ENCODE measurements at regions not wholly inside any gene's neighbourhood (a gene's known extent, or its start where the extent isn't known, plus 50 kb on each side); places are given as distances from the start of the nearest gene placed in this dataset.

GRCh38 chr7:32150039-32150438 is 79.8 kb upstream of the PDE1C start:
- Histone ChIP-seq H3K4me3 (ENCODE audit: control insufficient read depth in 2 of 3, extremely low read depth in 1 of 3, insufficient read depth in 2 of 3, low read depth in 1 of 3, low read length in 3 of 3) (no peak overlapping the region), H3K36me3 (ENCODE audit: control insufficient read depth in 2 of 2, extremely low read depth in 1 of 2, insufficient read depth in 2 of 2, low read length in 2 of 2) (no peaks in the 10 kb centered on the region), H3K9me1 (ENCODE audit: control insufficient read depth, extremely low read depth, insufficient read depth, low read length) (no peaks in the 10 kb centered on the region), H3K27me3 (ENCODE audit: control insufficient read depth, extremely low read depth, insufficient read depth, low read length) (no peaks in the 10 kb centered on the region), H4K20me1 (ENCODE audit: control insufficient read depth, extremely low read depth, insufficient read depth, low read length) (no peaks in the 10 kb centered on the region), H3K4me1 (ENCODE audit: control insufficient read depth, extremely low read depth, insufficient read depth, low read length) (no peaks in the 10 kb centered on the region), H3K9me3 (ENCODE audit: control insufficient read depth, low read depth, low read length) (no peaks in the 10 kb centered on the region), H3K79me2 (ENCODE audit: control insufficient read depth, insufficient read depth, low read length) (no peaks in the 10 kb centered on the region), H3K4me2 (ENCODE audit: control insufficient read depth, extremely low read depth, insufficient read depth, low read depth, low read length) (no peak overlapping the region), H3K9ac (ENCODE audit: control insufficient read depth, extremely low read depth, insufficient read depth, low read length) (no peak overlapping the region), H3K27ac (ENCODE audit: control insufficient read depth, insufficient read depth, low read length) (no peak overlapping the region), H2AFZ (ENCODE audit: control insufficient read depth, low read length) (no peak overlapping the region)
- DNase-seq (ENCODE audit: low read depth, low spot score) (no peak), FAIRE-seq (no peak)
- dilution Hi-C loops (cut with MboI; ENCODE audit: extremely low pct_ligation_motif_present, low sequenced_read_pairs) = no loop called here
- no peak for TF ChIP-seq CTCF (optimal IDR thresholded peaks at IDR 0.05 in 1 of 3, IDR thresholded peaks at IDR 0.05 in 1 of 3, conservative IDR thresholded peaks at IDR 0.05 in 1 of 3; ENCODE audit: extremely low read depth in 1 of 3, insufficient read depth in 2 of 3, low read length in 3 of 3)
- TF ChIP-seq EZH2 (IDR thresholded peaks at IDR 0.05; ENCODE audit: low read length) = no peak

- Histone ChIP-seq H3K9ac (ENCODE audit: control insufficient read depth, extremely low read depth, insufficient read depth, low read length) (no peak overlapping the region), H3K27me3 (ENCODE audit: control insufficient read depth, extremely low read depth, insufficient read depth, low read length) (no peaks in the 10 kb centered on the region), H3K36me3 (ENCODE audit: control insufficient read depth in 2 of 2, extremely low read depth in 1 of 2, insufficient read depth in 2 of 2, low read length in 2 of 2) (no peaks in the 10 kb centered on the region), H3K4me1 (ENCODE audit: control insufficient read depth, extremely low read depth, insufficient read depth, low read length) (no peaks in the 10 kb centered on the region), H3K27ac (ENCODE audit: control insufficient read depth, insufficient read depth, low read length) (no peak overlapping the region), H3K4me3 (ENCODE audit: control insufficient read depth in 2 of 3, extremely low read depth in 1 of 3, insufficient read depth in 2 of 3, low read depth in 1 of 3, low read length in 3 of 3) (no peak overlapping the region), H3K9me1 (ENCODE audit: control insufficient read depth, extremely low read depth, insufficient read depth, low read length) (no peaks in the 10 kb centered on the region), H3K79me2 (ENCODE audit: control insufficient read depth, insufficient read depth, low read length) (no peaks in the 10 kb centered on the region), H4K20me1 (ENCODE audit: control insufficient read depth, extremely low read depth, insufficient read depth, low read length) (no peaks in the 10 kb centered on the region), H2AFZ (ENCODE audit: control insufficient read depth, low read length) (no peak overlapping the region), H3K4me2 (ENCODE audit: control insufficient read depth, extremely low read depth, insufficient read depth, low read depth, low read length) (no peak overlapping the region), H3K9me3 (ENCODE audit: control insufficient read depth, low read depth, low read length) (no peaks in the 10 kb centered on the region)
- DNase-seq (ENCODE audit: low read depth, low spot score) (no peak), FAIRE-seq (peak; percentile 17)
- dilution Hi-C loops (cut with MboI; ENCODE audit: extremely low pct_ligation_motif_present, low sequenced_read_pairs) = no loop called here
- no peak for TF ChIP-seq CTCF (optimal IDR thresholded peaks at IDR 0.05 in 1 of 3, IDR thresholded peaks at IDR 0.05 in 1 of 3, conservative IDR thresholded peaks at IDR 0.05 in 1 of 3; ENCODE audit: extremely low read depth in 1 of 3, insufficient read depth in 2 of 3, low read length in 3 of 3)
- TF ChIP-seq EZH2 (IDR thresholded peaks at IDR 0.05; ENCODE audit: low read length) = no peak
These were observed 77.5 kb upstream of the PDE1C start for GRCh38 chr7:32147546-32148268.
